GM10248 (cell line): ENCODE measurements at regions not wholly inside any gene's neighbourhood (a gene's known extent, or its start where the extent isn't known, plus 50 kb on each side); places are given as distances from the start of the nearest gene placed in this dataset.
"Not testable (repeated sequence)": the region's sequence is repeated elsewhere in the genome, so short reads cannot be mapped to it uniquely, and the experiment has no call there.

Experiments used
- CTCF ChIA-PET: fragments of 300-600 bp; sonication (Branson Sonifier 250); formaldehyde crosslinking; extraction: SDS; loops from one replicate; lab custom pipeline; 2021; ENCODE audit warnings: antibody characterized with exemption; lab: Yijun Ruan, JAX
- POLR2A ChIA-PET: fragments of 350-650 bp; sonication (Branson Sonifier 250); formaldehyde crosslinking; extraction: SDS; loops from one replicate; lab custom pipeline; 2020; ENCODE audit warnings: antibody characterized with exemption; lab: Yijun Ruan, JAX
- DNase-seq: peaks from one replicate; pipeline ENCODE4 v3.0.0; 2012; ENCODE audit errors: extremely low spot score

- POLR2A ChIA-PET, DNase-seq, CTCF ChIA-PET: not testable (repeated sequence)
Measured at GRCh38 chr1:134936-135335, 316.5 kb downstream of the OR4F29 start.

- CTCF ChIA-PET, DNase-seq, POLR2A ChIA-PET: not testable (repeated sequence)
Measured at GRCh38 chr1:118440-118839, 333.0 kb downstream of the OR4F29 start.

DNA sequence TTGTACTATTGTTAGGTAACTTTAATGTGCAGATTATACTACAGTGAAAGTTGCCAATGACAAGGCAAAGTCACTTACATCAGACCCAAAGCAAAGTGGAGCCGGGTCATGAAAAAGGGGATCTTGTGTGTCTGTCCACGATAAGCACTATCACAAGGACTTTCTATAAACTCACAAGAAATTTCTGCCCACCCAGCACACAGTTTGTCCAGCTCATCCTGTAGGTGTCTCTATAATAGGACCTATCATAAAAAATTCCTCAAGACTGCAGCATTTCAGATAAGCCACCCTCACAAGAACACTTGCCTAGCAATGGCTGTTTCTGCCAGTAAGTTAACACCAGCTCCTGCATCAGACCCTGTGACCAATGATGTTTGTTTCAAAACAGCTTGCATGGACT is 335.9 kb downstream of the OR4F29 start:
- POLR2A ChIA-PET, CTCF ChIA-PET, DNase-seq: not testable (repeated sequence)

DNA sequence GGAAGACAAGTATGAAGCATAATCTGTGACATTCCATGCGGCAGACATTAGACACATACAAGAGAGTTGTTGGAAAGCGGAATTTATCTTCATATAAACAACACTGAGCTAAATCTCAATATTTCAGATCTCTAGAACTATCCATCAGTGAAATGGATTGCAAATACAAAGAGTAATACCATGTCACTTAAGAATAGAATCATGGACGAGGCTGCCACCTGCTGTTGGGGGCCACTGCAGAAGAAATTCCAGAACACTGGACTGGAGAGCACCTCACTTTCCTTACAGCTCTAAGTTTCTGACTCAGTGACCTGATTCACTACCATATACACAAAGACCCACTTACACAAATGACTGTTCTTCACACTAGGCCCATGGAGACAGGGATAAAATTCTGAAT is 346.7 kb downstream of the OR4F29 start:
- POLR2A ChIA-PET, DNase-seq, CTCF ChIA-PET: not testable (repeated sequence)

GRCh38 chr1:99481-99880 is 352.0 kb downstream of the OR4F29 start:
- POLR2A ChIA-PET, CTCF ChIA-PET, DNase-seq: not testable (repeated sequence)

GRCh38 chr1:98811-99210 is 352.7 kb downstream of the OR4F29 start:
- POLR2A ChIA-PET, DNase-seq, CTCF ChIA-PET: not testable (repeated sequence)

DNA sequence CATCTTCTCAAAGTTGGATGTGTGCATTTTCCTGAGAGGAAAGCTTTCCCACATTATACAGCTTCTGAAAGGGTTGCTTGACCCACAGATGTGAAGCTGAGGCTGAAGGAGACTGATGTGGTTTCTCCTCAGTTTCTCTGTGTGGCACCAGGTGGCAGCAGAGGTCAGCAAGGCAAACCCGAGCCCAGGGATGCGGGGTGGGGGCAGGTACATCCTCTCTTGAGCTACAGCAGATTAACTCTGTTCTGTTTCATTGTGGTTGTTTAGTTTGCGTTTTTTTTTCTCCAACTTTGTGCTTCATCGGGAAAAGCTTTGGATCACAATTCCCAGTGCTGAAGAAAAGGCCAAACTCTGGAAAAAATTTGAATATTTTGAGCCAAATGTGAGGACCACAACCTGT is 360.2 kb downstream of the OR4F29 start:
- POLR2A ChIA-PET, CTCF ChIA-PET, DNase-seq: not testable (repeated sequence)

- DNase-seq, CTCF ChIA-PET, POLR2A ChIA-PET: not testable (repeated sequence)
Measured at GRCh38 chr1:88110-88509, 363.4 kb downstream of the OR4F29 start.

- CTCF ChIA-PET, POLR2A ChIA-PET, DNase-seq: not testable (repeated sequence)
Measured at GRCh38 chr1:79152-79551, 372.3 kb downstream of the OR4F29 start.

DNA sequence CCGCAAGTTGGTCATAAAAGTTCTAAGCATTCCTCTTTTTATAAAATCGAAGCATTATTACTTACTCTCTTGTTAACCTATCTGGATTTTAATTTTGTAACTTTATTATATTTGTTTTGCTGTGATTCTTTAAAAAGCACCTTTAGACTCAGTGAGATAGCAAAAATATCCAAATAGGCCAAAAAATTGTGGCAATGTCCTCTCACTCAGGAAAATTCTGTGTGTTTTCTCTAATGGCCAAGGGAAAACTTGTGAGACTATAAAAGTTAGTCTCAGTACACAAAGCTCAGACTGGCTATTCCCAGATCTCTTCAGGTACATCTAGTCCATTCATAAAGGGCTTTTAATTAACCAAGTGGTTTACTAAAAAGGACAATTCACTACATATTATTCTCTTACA is 386.4 kb downstream of the OR4F29 start, which contains the start of gene OR4F5:
OR4F5 (plus strand) TSS at position 301 of the 400 bp plus-strand sequence.
- POLR2A ChIA-PET, CTCF ChIA-PET, DNase-seq: not testable (repeated sequence)

- DNase-seq, POLR2A ChIA-PET, CTCF ChIA-PET: not testable (repeated sequence)
Measured at GRCh38 chr1:56014-56531, 395.4 kb downstream of the OR4F29 start.

GRCh38 chr1:53182-53581 is 398.3 kb downstream of the OR4F29 start:
- POLR2A ChIA-PET, CTCF ChIA-PET, DNase-seq: not testable (repeated sequence)

DNA sequence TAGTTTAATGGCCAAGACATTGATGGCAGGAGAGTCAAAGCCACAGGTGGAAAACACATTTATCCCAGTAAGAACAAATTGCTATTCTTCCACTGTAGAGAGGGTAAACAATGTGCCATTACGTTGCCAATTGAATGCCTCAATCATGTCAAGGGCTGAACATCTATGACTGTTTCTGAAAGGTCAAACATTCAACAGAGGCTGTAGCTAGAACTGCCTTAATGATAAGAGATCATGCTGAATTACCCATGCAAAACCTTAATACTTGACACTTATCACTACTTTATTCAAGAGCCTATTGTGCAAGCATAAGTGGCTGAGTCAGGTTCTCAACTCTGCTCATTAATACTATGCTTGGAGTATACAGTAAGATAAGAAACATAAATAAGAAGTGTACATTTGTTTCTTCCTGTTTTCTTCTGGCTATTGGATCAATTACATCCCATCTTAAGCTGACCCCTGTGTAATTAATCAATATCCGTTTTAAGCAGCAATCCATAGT is 409.5 kb downstream of the OR4F29 start:
- CTCF ChIA-PET, POLR2A ChIA-PET, DNase-seq: not testable (repeated sequence)

- CTCF ChIA-PET, POLR2A ChIA-PET, DNase-seq: not testable (repeated sequence)
Measured at GRCh38 chr1:41197-41596, 410.3 kb downstream of the OR4F29 start.

- CTCF ChIA-PET, POLR2A ChIA-PET, DNase-seq: not testable (repeated sequence)
Measured at GRCh38 chr1:29183-29582, 422.3 kb downstream of the OR4F29 start.

DNA sequence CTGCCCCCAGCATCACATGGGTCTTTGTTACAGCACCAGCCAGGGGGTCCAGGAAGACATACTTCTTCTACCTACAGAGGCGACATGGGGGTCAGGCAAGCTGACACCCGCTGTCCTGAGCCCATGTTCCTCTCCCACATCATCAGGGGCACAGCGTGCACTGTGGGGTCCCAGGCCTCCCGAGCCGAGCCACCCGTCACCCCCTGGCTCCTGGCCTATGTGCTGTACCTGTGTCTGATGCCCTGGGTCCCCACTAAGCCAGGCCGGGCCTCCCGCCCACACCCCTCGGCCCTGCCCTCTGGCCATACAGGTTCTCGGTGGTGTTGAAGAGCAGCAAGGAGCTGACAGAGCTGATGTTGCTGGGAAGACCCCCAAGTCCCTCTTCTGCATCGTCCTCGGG is 434.2 kb downstream of the OR4F29 start:
- CTCF ChIA-PET, POLR2A ChIA-PET, DNase-seq: not testable (repeated sequence)

GRCh38 chr1:16025-16424 is 435.5 kb downstream of the OR4F29 start:
- POLR2A ChIA-PET, CTCF ChIA-PET, DNase-seq: not testable (repeated sequence)

- POLR2A ChIA-PET, CTCF ChIA-PET, DNase-seq: not testable (repeated sequence)
Measured at GRCh38 chr1:9941-10717, 441.3 kb downstream of the OR4F29 start.
